Muscle of leg (tissue), 3 donors: ENCODE measurements at regions not wholly inside any gene's neighbourhood (a gene's known extent, or its start where the extent isn't known, plus 50 kb on each side); places are given as distances from the start of the nearest gene placed in this dataset.
A peak's percentile ranks its signal among the peaks of the same experiment; 100 is the strongest.

Experiments
- DNase-seq: peaks from one replicate; pipeline ENCODE4 v3.0.0; 2013
- H3K27ac ChIP-seq: one replicate; pipeline ENCODE4 v1.5.1; 2013; ENCODE audit warnings: mild to moderate bottlenecking, low read length, control low read depth
- H3K27me3 ChIP-seq: one replicate; pipeline ENCODE4 v1.6.1; 2013; ENCODE audit warnings: low read length; ENCODE audit not compliant: control insufficient read depth, insufficient read depth
- H3K36me3 ChIP-seq: one replicate; pipeline ENCODE4 v1.6.1; 2013; ENCODE audit warnings: low read length; ENCODE audit not compliant: control insufficient read depth, insufficient read depth
- H3K4me1 ChIP-seq: one replicate; pipeline ENCODE4 v1.6.1; 2013; ENCODE audit warnings: low read length; ENCODE audit not compliant: control insufficient read depth, insufficient read depth
- H3K4me3 ChIP-seq: one replicate; pipeline ENCODE4 v1.5.1; 2013; ENCODE audit warnings: low read length, control low read depth
- H3K9me3 ChIP-seq: replicated peaks from 2 replicates; pipeline ENCODE4 v1.6.1; 2013; ENCODE audit warnings: low read depth, low read length; ENCODE audit not compliant: control insufficient read depth
- WGBS: methylation state at CpG from one replicate; pipeline ENCODE4 v1.1.5; 2013; ENCODE audit warnings: missing lambda C conversion rate; ENCODE audit not compliant: insufficient coverage; 5-methylcytosine and 5-hydroxymethylcytosine counted together

DNA sequence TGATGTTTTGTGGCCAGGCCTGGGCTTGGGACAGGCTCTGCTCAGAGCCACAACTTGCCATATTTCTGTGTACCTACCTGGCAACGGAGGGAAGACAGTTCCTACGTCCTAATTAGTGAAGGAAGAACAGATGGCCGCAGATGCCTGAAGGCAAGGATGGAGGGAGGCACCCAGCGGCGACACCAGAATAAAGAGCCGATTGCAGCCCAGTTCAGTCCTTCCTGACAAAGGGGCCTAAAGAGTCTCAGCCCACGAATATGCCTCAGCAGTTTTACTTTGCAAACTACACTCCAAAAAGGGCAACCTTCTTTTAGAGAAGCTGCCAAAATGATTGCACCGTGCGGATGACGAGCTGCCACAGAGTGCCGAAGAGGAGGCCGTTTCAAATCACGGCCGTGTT lies 585.8 kb downstream of the GLRX3 start:
- Histone ChIP-seq H3K27me3 (peaks cover 2% of the 10 kb centered on the region), H3K4me3 (no peak overlapping the region), H3K4me1 (no peaks in the 10 kb centered on the region), H3K9me3 (no peaks in the 10 kb centered on the region), H3K27ac (no peak overlapping the region), H3K36me3 (no peaks in the 10 kb centered on the region)
- no peak for DNase-seq
- WGBS = 55% methylated on average over 4 of the region's 14 CpGs

DNA sequence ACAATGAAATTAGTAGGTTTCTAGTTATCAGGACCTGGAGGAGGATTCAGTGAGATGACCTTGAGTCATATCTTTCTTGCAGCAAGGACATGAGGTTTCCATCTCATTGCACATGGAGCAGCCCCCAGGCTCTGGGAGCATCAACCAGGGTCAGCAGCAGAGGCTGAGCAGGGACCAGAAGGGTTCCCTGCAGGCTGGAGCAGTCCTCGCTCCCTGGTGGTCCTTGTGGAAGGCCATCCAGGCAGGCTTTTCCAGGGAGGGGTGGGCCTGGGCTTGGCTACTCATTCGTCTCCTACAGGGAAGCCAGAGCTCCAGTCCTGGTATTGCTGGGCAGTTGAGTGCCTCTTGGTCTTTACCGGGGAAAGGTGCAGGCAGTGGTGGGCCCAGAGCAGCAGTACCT lies 587.5 kb downstream of the GLRX3 start:
- Histone ChIP-seq H3K4me1 (no peaks in the 10 kb centered on the region), H3K36me3 (no peaks in the 10 kb centered on the region), H3K27ac (no peak overlapping the region), H3K4me3 (no peak overlapping the region), H3K9me3 (no peaks in the 10 kb centered on the region), H3K27me3 (peaks cover 2% of the 10 kb centered on the region)
- DNase-seq = no peak
- 80% methylated on average over 3 of the region's 3 CpGs for WGBS

DNA sequence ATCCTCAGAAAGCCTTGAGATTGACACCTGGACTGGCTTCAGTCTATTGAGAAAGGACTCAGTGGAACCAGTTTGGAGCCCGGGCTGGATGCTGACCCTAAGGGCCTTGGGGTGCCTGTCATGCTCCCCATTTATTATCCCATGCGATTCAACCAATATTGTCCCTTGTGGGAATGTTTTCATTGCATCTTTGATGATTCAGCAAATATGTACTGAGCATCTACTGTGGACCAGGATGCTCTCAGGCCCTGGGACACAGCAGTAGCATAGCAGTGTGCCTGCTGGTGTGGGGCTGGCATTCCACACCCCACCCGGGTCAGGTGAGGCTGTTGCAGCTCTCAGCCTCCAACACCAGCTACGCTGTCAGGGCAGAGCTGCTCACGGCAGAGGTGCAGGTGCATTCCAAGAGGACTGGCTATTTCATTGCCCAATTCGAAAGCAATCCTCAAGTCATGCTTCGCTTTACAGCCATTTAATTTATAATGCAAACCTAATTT lies 586.0 kb downstream of the TCERG1L start:
- no peak for DNase-seq
- H3K36me3 ChIP-seq = no peaks in the 10 kb centered on the region
- H3K4me3 ChIP-seq = no peak overlapping the region
- 83% methylated on average over 2 of the region's 7 CpGs for WGBS
- no peaks in the 10 kb centered on the region for H3K9me3 ChIP-seq
- H3K4me1 ChIP-seq = no peaks in the 10 kb centered on the region
- H3K27ac ChIP-seq = no peak overlapping the region
- H3K27me3 ChIP-seq = peaks cover 2% of the 10 kb centered on the region

DNA sequence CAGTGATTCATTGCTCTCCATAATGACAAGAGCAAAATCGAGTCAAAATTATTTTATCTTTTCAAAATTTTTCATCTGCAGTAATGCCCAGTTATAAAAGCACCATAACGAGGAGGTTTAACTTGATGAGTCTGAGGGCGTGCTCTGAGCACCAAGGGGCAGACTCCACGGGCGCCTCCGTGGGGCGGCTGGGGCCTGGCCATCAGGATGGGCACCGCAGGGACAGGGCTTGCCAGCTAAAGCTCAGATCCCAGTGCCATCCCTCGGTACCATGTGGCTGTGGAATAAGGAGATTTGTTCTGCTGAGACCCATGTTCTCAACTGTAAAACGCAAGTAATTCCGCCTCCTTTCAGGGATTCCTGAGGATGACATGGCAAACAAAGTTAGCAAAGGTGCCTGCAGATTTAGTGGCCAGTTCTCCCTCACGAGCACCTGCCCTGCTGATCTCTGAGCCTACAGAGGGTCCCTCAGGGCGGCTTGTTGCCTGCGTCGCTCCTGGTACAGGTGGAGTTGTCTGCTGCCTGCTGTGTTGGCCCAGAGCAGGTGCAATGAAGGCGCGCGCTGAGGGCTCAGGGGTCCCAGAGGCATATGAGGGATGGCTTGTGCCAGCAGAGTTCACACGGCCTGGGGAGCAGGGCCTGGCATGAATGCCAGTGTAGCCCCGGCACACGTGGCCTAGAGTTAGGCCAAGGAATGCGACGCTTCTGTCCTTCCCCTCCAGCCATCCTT lies 584.4 kb downstream of the TCERG1L start:
- Histone ChIP-seq H3K36me3 (no peaks in the 10 kb centered on the region), H3K4me1 (no peaks in the 10 kb centered on the region), H3K4me3 (no peak overlapping the region), H3K9me3 (no peaks in the 10 kb centered on the region), H3K27me3 (peaks cover 2% of the 10 kb centered on the region), H3K27ac (no peak overlapping the region)
- WGBS = 88% methylated on average over 16 of the region's 23 CpGs
- no peak for DNase-seq

DNA sequence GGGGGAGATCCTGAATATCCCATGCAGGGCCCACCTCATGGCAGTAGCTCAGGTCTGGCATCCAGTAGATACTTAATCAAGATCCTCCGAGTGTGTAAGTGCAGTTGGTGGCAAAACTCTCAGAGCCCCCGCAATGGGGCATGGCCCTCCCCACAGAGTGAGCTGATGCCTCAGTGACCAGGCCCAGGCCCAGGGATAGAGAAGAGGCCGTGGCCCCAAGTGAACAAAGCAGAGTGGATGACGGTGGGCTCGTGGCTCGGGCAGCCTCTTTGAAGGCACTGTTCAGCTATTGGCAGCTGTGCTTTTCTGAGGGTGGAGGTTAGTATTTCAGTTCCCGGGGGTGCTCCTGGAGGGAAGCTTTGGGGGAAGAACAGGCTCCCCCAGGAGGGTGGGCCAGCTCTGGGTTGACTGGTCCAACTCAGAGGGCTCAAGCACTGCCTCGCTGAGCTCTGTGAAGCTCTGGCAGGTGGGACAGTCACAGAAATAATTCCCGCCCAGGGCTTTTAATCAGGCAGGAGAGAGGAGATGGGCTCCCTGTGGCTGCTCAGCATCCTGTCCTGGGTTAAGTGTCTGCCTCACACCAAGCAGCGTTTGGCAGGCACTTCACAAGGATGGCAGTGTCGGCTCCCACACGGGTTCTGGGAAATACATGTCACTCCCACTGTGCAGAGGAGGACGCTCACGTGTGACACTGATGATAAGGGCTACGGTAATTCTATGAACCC lies 583.6 kb downstream of the TCERG1L start:
- no peaks in the 10 kb centered on the region for H3K36me3 ChIP-seq
- H3K9me3 ChIP-seq = no peaks in the 10 kb centered on the region
- H3K27me3 ChIP-seq = peaks cover 2% of the 10 kb centered on the region
- WGBS = 64% methylated on average over 14 of the region's 15 CpGs
- no peak for DNase-seq
- no peak overlapping the region for H3K27ac ChIP-seq
- no peak overlapping the region for H3K4me3 ChIP-seq
- H3K4me1 ChIP-seq = no peaks in the 10 kb centered on the region

DNA sequence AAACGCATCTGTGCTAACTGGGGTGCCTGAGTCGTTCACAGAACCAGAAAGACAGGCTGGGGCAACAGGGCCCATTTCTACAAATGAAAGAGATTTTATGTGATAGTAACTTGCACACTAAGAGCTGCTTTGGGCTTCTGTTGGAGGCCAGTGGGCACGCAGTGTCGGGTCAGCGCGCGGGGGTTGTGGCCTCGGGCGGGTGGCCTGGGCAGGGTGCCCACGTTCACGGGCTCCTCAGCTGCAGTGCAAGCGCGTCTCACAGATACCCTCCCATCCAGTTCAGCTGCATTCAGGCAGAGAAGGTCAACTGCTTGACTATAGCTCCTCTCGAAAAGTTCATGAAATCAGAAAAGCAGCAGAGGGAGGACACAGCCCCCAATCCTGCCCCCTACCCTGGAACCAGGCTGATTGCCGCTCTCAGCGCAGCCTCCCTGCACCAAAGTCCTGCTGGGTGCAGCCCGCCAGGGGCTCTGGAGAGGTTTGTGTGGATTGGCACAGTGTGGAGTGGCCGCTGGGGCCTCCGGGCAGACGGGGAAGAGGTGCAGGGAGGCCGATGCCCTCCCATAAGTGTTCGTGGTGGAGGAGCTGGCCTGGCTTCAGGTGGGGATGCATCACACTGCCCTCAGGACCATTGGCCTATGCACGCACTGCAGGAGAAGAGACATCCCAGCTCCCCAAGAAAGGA lies 582.8 kb downstream of the TCERG1L start:
- H3K9me3 ChIP-seq = no peaks in the 10 kb centered on the region
- no peak for DNase-seq
- H3K4me1 ChIP-seq = no peaks in the 10 kb centered on the region
- WGBS = 86% methylated on average over 10 of the region's 23 CpGs
- no peak overlapping the region for H3K27ac ChIP-seq
- no peaks in the 10 kb centered on the region for H3K36me3 ChIP-seq
- no peak overlapping the region for H3K4me3 ChIP-seq
- H3K27me3 ChIP-seq = peaks cover 1% of the 10 kb centered on the region

DNA sequence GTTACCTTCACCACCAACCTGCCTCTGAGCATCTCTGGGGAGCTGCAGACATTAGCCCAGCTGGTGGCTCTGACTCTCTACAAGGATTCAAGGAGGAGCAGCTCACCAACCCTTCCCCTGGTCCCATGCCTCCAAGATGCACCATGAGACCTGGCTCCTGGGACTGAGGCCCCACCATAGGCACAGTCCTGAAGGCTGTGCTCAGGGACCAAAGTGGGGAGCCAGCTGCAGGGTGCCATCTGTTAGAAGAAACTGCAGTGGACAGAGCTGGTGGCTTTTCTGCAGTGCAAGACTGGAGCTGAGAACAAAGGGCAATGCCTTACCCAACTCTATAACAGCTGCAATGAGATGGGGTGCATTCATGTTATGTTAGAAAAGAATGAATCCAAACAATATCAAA lies 581.6 kb downstream of the TCERG1L start:
- Histone ChIP-seq H3K36me3 (no peaks in the 10 kb centered on the region), H3K4me1 (no peaks in the 10 kb centered on the region), H3K27ac (no peak overlapping the region), H3K9me3 (no peaks in the 10 kb centered on the region), H3K27me3 (no peaks in the 10 kb centered on the region), H3K4me3 (no peak overlapping the region)
- no peak for DNase-seq

DNA sequence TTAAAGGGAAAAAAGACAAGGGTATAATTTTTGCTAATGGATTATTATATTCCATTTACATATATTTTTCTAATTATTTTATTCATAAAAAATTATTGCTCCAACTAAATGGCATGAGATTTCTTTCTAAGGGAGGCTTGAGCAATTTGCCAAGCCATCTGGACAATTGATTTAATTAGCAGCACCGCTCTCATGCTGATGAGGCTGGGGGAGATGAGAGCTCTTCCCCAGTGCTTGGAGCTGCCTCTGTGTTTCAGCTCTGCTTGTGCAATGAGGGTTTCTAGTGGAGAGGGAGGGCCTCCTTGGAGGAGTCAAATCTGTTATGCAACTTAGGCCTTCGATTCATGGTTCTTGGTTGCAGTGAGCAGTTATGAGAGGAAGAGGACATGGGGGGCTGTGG lies 574.3 kb downstream of the TCERG1L start:
- 24% methylated on average over 1 of the region's 2 CpGs for WGBS
- DNase-seq = no peak
- no peaks in the 10 kb centered on the region for H3K4me1 ChIP-seq
- no peak overlapping the region for H3K4me3 ChIP-seq
- H3K27ac ChIP-seq = no peak overlapping the region
- H3K9me3 ChIP-seq = no peaks in the 10 kb centered on the region
- peaks cover 2% of the 10 kb centered on the region for H3K27me3 ChIP-seq
- H3K36me3 ChIP-seq = no peaks in the 10 kb centered on the region

DNA sequence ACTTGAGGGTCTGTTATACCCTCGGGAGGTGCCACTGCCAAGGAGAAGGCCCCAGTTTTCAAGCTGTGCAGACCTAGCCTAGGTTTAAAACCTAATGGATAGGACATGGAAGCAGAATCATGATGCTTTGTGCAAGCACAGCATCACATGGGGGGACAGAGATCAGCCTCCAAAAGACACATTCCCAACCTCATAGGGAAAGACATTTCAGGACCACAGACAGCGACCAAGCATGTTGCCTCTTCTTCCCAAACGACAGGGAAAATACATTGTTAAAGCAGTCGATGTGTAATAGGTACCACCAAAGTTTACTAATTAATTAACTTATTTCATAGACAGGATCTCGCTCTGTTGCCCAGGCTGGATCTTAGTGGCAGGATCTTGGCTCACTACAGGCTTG lies 573.9 kb downstream of the TCERG1L start:
- Histone ChIP-seq H3K27ac (no peak overlapping the region), H3K9me3 (no peaks in the 10 kb centered on the region), H3K27me3 (peaks cover 2% of the 10 kb centered on the region), H3K4me1 (no peaks in the 10 kb centered on the region), H3K36me3 (no peaks in the 10 kb centered on the region), H3K4me3 (no peak overlapping the region)
- peak; percentile 79 for DNase-seq
- 69% methylated on average over 2 of the region's 5 CpGs for WGBS

DNA sequence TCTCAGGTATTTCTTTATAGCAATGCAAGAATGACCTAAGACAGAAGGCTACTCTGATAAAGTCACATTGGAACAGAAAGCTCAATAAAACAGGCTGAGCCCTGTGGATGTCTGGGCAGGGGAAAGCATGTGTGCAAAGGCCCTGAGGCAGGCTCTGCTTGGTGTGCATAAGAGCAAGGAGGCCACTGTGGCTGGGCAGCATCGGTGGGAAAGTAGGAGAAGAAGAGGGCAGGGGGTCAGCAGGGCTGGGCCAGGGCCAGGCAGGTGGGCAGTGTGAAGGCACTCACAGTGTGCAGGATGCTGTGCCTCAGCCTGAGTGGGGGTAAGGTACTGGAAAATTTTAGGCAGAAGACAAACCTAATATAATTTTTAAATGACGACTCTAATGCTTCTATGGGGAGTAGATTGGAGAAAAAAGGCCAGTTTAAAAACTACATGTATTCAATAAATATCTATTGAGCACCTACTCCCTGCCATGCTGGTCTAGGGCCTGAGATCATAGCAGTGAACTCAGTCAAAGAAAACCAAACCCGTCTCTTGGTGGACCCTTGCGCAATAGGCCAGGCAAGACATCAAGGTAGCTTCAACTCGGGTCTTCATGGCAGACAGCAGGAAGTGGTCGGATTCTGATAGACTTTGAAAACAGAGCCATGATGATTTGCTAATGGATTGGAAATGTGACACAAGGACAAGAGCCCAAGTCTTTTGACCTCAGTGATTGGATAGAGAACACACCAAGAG lies 572.3 kb downstream of the TCERG1L start:
- H3K4me3 ChIP-seq = no peak overlapping the region
- 88% methylated on average over 5 of the region's 6 CpGs for WGBS

More for the DNA sequence above, 572.3 kb downstream of the TCERG1L start:
- peaks cover 4% of the 10 kb centered on the region for H3K27me3 ChIP-seq
- no peak overlapping the region for H3K27ac ChIP-seq
- H3K4me1 ChIP-seq = no peaks in the 10 kb centered on the region
- no peaks in the 10 kb centered on the region for H3K36me3 ChIP-seq
- no peaks in the 10 kb centered on the region for H3K9me3 ChIP-seq
- DNase-seq = no peak
